ENCODE measurements at regions not wholly inside any gene's neighbourhood (a gene's known extent, or its start where the extent isn't known, plus 50 kb on each side); places are given as distances from the start of the nearest gene placed in this dataset.

GRCh38 chr2:190805843-190806242, 74.8 kb upstream of the GLS start:
- no peak for TF ChIP-seq CTCF (IDR thresholded peaks at IDR 0.05)
- TF ChIP-seq POLR2AphosphoS5 (IDR thresholded peaks at IDR 0.05) = no peak
